GM12891 (cell line): ENCODE measurements at regions not wholly inside any gene's neighbourhood (a gene's known extent, or its start where the extent isn't known, plus 50 kb on each side); places are given as distances from the start of the nearest gene placed in this dataset.
"Not testable (repeated sequence)": the region's sequence is repeated elsewhere in the genome, so short reads cannot be mapped to it uniquely, and the experiment has no call there.

ENCODE experiments used
- DNase-seq: peaks from one replicate; pipeline ENCODE4 v3.0.0; 2011; ENCODE audit warnings: low spot score; ENCODE audit not compliant: insufficient read length
- FAIRE-seq: peaks from 2 replicates; lab custom pipeline; 2011; peaks lifted over from hg19 to GRCh38; lab: Jason Lieb, UNC
- PAX5 ChIP-seq: IDR thresholded peaks from 2 replicates; pipeline ENCODE4 v1.6.1; 2011; ENCODE audit warnings: low read length, moderate library complexity, mild to moderate bottlenecking; ENCODE audit not compliant: insufficient read depth, severe bottlenecking
- POLR2A ChIP-seq: IDR thresholded peaks from 2 replicates; pipeline ENCODE4 v1.6.1; 2011; ENCODE audit warnings: low read depth, low read length, control low read depth
- POLR2AphosphoS5 ChIP-seq: IDR thresholded peaks from 2 replicates; pipeline ENCODE4 v1.6.1; 2011; ENCODE audit warnings: low read depth, low read length, control low read depth
- POU2F2 ChIP-seq: IDR thresholded peaks from 2 replicates; pipeline ENCODE4 v1.6.1; 2011; ENCODE audit warnings: low read depth, mild to moderate bottlenecking, control low read depth, low read length, moderate library complexity
- SPI1 ChIP-seq: IDR thresholded peaks from 2 replicates; pipeline ENCODE4 v1.6.1; 2011; ENCODE audit warnings: low read depth, low read length, control low read depth
- TAF1 ChIP-seq: IDR thresholded peaks from 2 replicates; pipeline ENCODE4 v1.6.1; 2011; ENCODE audit warnings: low read depth, low read length, control low read depth

GRCh38 chr16:52364500-52364899, 182.4 kb downstream of the TOX3 start:
- no peak for TF ChIP-seq POU2F2
- peak; percentile 83 for TF ChIP-seq SPI1
- DNase-seq (no peak), FAIRE-seq (no peak)

DNA sequence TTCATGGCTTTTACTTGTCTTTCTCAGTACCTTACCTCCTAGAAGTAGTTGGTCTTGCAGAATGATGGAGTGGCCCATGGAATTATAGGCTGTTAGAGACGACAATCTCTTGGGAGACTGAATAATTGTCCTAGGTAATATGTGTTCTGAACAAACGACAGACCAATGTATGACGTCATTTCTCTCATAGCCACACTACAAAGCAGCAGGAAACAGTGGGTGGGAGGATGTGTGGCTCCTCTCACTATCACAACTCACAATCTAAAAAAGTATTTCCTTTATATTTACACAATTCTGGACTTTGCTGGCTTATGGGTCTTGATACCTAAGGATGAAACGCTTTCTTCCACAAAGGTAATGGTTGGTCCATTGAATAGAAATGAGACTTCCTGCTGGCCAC, 183.9 kb downstream of the TOX3 start:
- TF ChIP-seq PAX5, result no peak
- TF ChIP-seq TAF1, result no peak
- no peak for TF ChIP-seq POU2F2
- TF ChIP-seq POLR2AphosphoS5, result no peak
- no peak for TF ChIP-seq POLR2A
- no peak for TF ChIP-seq SPI1
- no peak for DNase-seq
- no peak for FAIRE-seq

- FAIRE-seq, result no peak
- no peak for TF ChIP-seq POLR2AphosphoS5
- no peak for TF ChIP-seq TAF1
- no peak for TF ChIP-seq POU2F2
- TF ChIP-seq POLR2A, result no peak
- no peak for TF ChIP-seq PAX5
- TF ChIP-seq SPI1, result no peak
- DNase-seq, result no peak
Observed at GRCh38 chr16:52357711-52358110, 189.2 kb downstream of the TOX3 start.

DNA sequence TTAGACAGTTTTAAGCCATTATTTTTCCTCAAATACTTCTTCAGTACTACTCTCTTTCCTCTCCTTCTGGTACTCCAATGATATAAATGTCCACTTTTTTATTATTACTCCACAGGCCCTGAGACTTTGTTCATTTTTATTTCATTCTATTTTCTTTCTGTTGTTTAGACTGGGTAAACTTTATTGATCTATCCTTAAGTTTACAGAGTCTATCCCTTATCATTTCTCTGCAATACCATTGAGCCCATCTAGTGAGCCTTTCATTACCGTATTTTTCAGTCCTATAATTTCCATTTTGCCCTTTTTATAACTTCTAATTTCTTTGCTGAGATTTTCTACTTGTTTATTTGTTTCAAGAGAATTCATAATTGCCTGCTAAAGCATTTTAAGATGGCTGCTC, 193.7 kb downstream of the TOX3 start:
- FAIRE-seq (no peak), DNase-seq (no peak)
- TF ChIP-seq SPI1 (no peak), POLR2AphosphoS5 (no peak), PAX5 (no peak), TAF1 (no peak), POU2F2 (no peak), POLR2A (no peak)

GRCh38 chr16:52351451-52351850, 195.5 kb downstream of the TOX3 start:
- DNase-seq (no peak), FAIRE-seq (no peak)
- no peak for TF ChIP-seq PAX5
- TF ChIP-seq SPI1, result no peak
- no peak for TF ChIP-seq TAF1
- no peak for TF ChIP-seq POLR2A
- TF ChIP-seq POU2F2, result no peak
- TF ChIP-seq POLR2AphosphoS5, result no peak

- FAIRE-seq, result no peak
- TF ChIP-seq POLR2A (no peak), POLR2AphosphoS5 (no peak), TAF1 (no peak), SPI1 (no peak), POU2F2 (no peak), PAX5 (no peak)
- DNase-seq, result no peak
Observed at GRCh38 chr16:52350031-52350642, 196.8 kb downstream of the TOX3 start.

DNA sequence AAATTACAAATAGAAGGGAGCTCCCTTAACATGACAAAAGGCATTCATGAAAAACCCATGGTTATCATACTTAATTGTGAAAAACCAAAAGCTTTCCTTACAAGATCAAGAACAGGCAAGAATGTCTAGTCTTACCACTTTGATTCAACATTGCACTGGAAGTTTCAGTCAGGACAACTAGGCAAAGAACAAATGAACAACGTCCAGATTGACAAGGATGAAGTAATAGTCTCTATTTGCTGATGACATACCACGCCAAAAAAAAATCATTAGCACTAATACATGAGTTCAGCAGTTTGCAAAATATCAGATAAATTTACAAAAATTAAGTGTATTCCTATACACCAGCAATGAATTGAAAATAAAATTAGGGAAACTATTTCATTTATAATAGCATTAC, 200.2 kb downstream of the TOX3 start:
- no peak for FAIRE-seq
- no peak for DNase-seq
- no peak for TF ChIP-seq SPI1
- no peak for TF ChIP-seq POU2F2
- TF ChIP-seq POLR2A, result no peak
- no peak for TF ChIP-seq PAX5
- TF ChIP-seq TAF1, result no peak
- no peak for TF ChIP-seq POLR2AphosphoS5

- FAIRE-seq, DNase-seq: not testable (repeated sequence)
Observed at GRCh38 chr16:52333673-52334072, 213.3 kb downstream of the TOX3 start.

- no peak for DNase-seq
- TF ChIP-seq TAF1 (no peak), SPI1 (no peak)
- no peak for FAIRE-seq
Observed at GRCh38 chr16:52320930-52321439, 226.0 kb downstream of the TOX3 start.

- FAIRE-seq, result no peak
- DNase-seq, result no peak
- TF ChIP-seq SPI1, result no peak
- TF ChIP-seq TAF1, result no peak
- no peak for TF ChIP-seq POU2F2
- TF ChIP-seq POLR2A, result no peak
- no peak for TF ChIP-seq PAX5
- no peak for TF ChIP-seq POLR2AphosphoS5
Observed at GRCh38 chr16:52318302-52319009, 228.5 kb downstream of the TOX3 start.
